H9 (cell line): ENCODE measurements at regions not wholly inside any gene's neighbourhood (a gene's known extent, or its start where the extent isn't known, plus 50 kb on each side); places are given as distances from the start of the nearest gene placed in this dataset.

Experiments used
- DNase-seq: peaks from one replicate; pipeline ENCODE4 v3.0.0-alpha.2; 2017
- H2AFZ ChIP-seq: one replicate; pipeline ENCODE4 v1.6.1; 2013; ENCODE audit warnings: mild to moderate bottlenecking, low read length, control low read depth, moderate library complexity
- H2AK5ac ChIP-seq: 2 replicates; pipeline ENCODE4 v1.6.1; 2013; ENCODE audit warnings: low read length, control low read depth, mixed read lengths; ENCODE audit not compliant: insufficient read length
- H2BK120ac ChIP-seq: one replicate; pipeline ENCODE4 v1.6.1; 2013; ENCODE audit warnings: low read depth, mild to moderate bottlenecking, low read length, control low read depth, inconsistent platforms; ENCODE audit not compliant: poor library complexity, severe bottlenecking
- H2BK12ac ChIP-seq: 2 replicates; pipeline ENCODE4 v1.6.1; 2013; ENCODE audit warnings: low read length, control low read depth, mixed read lengths, low read depth; ENCODE audit not compliant: insufficient read length
- H2BK15ac ChIP-seq: 2 replicates; pipeline ENCODE4 v1.6.1; 2013; ENCODE audit warnings: low read depth, low read length, control low read depth
- H2BK20ac ChIP-seq: one replicate; pipeline ENCODE4 v1.6.1; 2013; ENCODE audit warnings: low read depth, mild to moderate bottlenecking, low read length, control low read depth, inconsistent platforms; ENCODE audit not compliant: poor library complexity, severe bottlenecking
- H2BK5ac ChIP-seq: 2 replicates; pipeline ENCODE4 v1.6.1; 2013; ENCODE audit warnings: low read length, control low read depth, mixed read lengths; ENCODE audit not compliant: insufficient read length
- H3K14ac ChIP-seq: 2 replicates; pipeline ENCODE4 v1.6.1; 2013; ENCODE audit warnings: low read length, control low read depth; ENCODE audit not compliant: insufficient read depth
- H3K18ac ChIP-seq: 2 replicates; pipeline ENCODE4 v1.6.1; 2013; ENCODE audit warnings: low read depth, mild to moderate bottlenecking, mixed read lengths, low read length, control low read depth; ENCODE audit not compliant: insufficient read length
- H3K23ac ChIP-seq: 2 replicates; pipeline ENCODE4 v1.6.1; 2013; ENCODE audit warnings: low read length, control low read depth, mixed read lengths, low read depth; ENCODE audit not compliant: insufficient read length
- H3K23me2 ChIP-seq: 2 replicates; pipeline ENCODE4 v1.6.1; 2013; ENCODE audit warnings: low read depth, mild to moderate bottlenecking, mixed read lengths, low read length, control low read depth; ENCODE audit not compliant: insufficient read length, poor library complexity, severe bottlenecking
- H3K27ac ChIP-seq: 2 replicates; pipeline ENCODE4 v1.5.1; 2013; ENCODE audit warnings: low read length, control low read depth, mixed read lengths, low read depth; ENCODE audit not compliant: insufficient read length
- H3K27me3 ChIP-seq: 2 replicates; pipeline ENCODE4 v1.6.1; 2013; ENCODE audit warnings: low read length, control low read depth, inconsistent platforms; ENCODE audit not compliant: insufficient read depth
- H3K4ac ChIP-seq: 2 replicates; pipeline ENCODE4 v1.6.1; 2013; ENCODE audit warnings: low read depth, mild to moderate bottlenecking, control low read depth, inconsistent platforms, low read length, moderate library complexity
- H3K4me1 ChIP-seq: 2 replicates; pipeline ENCODE4 v1.6.1; 2013; ENCODE audit warnings: low read length, control low read depth, inconsistent platforms; ENCODE audit not compliant: insufficient read depth
- H3K4me2 ChIP-seq: 2 replicates; pipeline ENCODE4 v1.6.1; 2013; ENCODE audit warnings: low read length, control low read depth, mixed read lengths; ENCODE audit not compliant: insufficient read length, insufficient read depth
- H3K56ac ChIP-seq: 2 replicates; pipeline ENCODE4 v1.6.1; 2013; ENCODE audit warnings: low read depth, mild to moderate bottlenecking, mixed read lengths, low read length, control low read depth; ENCODE audit not compliant: insufficient read length
- H3K79me1 ChIP-seq: 2 replicates; pipeline ENCODE4 v1.6.1; 2013; ENCODE audit warnings: low read depth, mild to moderate bottlenecking, moderate library complexity, low read length, control low read depth, inconsistent platforms; ENCODE audit not compliant: insufficient read depth, poor library complexity, severe bottlenecking
- H3K79me2 ChIP-seq: 2 replicates; pipeline ENCODE4 v1.6.1; 2013; ENCODE audit warnings: low read length, control low read depth, inconsistent platforms; ENCODE audit not compliant: insufficient read depth
- H3K9ac ChIP-seq: 2 replicates; pipeline ENCODE4 v1.6.1; 2013; ENCODE audit warnings: low read length, control low read depth, mixed read lengths; ENCODE audit not compliant: insufficient read length; ENCODE audit errors: extremely low read depth
- H3K9me3 ChIP-seq: one replicate; pipeline ENCODE4 v1.6.1; 2013; ENCODE audit warnings: low read depth, low read length, inconsistent platforms; ENCODE audit not compliant: control insufficient read depth
- H3T11ph ChIP-seq: one replicate; pipeline ENCODE4 v1.6.1; 2013; ENCODE audit warnings: mild to moderate bottlenecking, low read length, control low read depth, inconsistent platforms
- H4K20me1 ChIP-seq: one replicate; pipeline ENCODE4 v1.6.1; 2013; ENCODE audit not compliant: control insufficient read depth, insufficient read length, insufficient read depth
- H4K5ac ChIP-seq: 2 replicates; pipeline ENCODE4 v1.6.1; 2013; ENCODE audit warnings: low read depth, mild to moderate bottlenecking, mixed read lengths, low read length, control low read depth; ENCODE audit not compliant: insufficient read length
- H4K8ac ChIP-seq: replicated peaks from 2 replicates; pipeline ENCODE4 v1.6.1; 2013; ENCODE audit warnings: low read length, control low read depth, mixed read lengths, low read depth; ENCODE audit not compliant: insufficient read length
- H4K91ac ChIP-seq: 2 replicates; pipeline ENCODE4 v1.6.1; 2013; ENCODE audit warnings: low read depth, mild to moderate bottlenecking, moderate library complexity, mixed read lengths, low read length, control low read depth; ENCODE audit not compliant: insufficient read length
- H3K27ac Mint-ChIP-seq, 3 experiments: 2 replicates in 2 of 3; 3 replicates in 1 of 3; pipeline ENCODE4 v1.8.0; 2020 to 2021; ENCODE audit warnings: mixed read lengths in 3 of 3, mild to moderate bottlenecking in 1 of 3, moderate library complexity in 1 of 3
- H3K27me3 Mint-ChIP-seq: 2 replicates; pipeline ENCODE4 v1.8.0; 2021; ENCODE audit warnings: low read depth, mild to moderate bottlenecking, moderate library complexity, mixed read lengths
- H3K36me3 Mint-ChIP-seq, 3 experiments: 2 replicates in 2 of 3; 3 replicates in 1 of 3; pipeline ENCODE4 v1.8.0; 2020 to 2021; ENCODE audit warnings: low read depth in 3 of 3, mixed read lengths in 3 of 3; ENCODE audit not compliant: insufficient read depth in 1 of 3
- H3K4me1 Mint-ChIP-seq, 2 experiments: 2 replicates each; pipeline ENCODE4 v1.8.0; 2020; ENCODE audit warnings: mixed read lengths in 2 of 2
- H3K4me3 Mint-ChIP-seq, 2 experiments: 2 replicates in 1 of 2; 3 replicates in 1 of 2; pipeline ENCODE4 v1.8.0; 2020 to 2021; ENCODE audit warnings: mild to moderate bottlenecking in 2 of 2, mixed read lengths in 2 of 2, moderate library complexity in 1 of 2
- H3K9me3 Mint-ChIP-seq, 2 experiments: 2 replicates in 1 of 2; 3 replicates in 1 of 2; pipeline ENCODE4 v1.8.0; 2020; ENCODE audit warnings: mild to moderate bottlenecking in 2 of 2, mixed read lengths in 2 of 2, moderate library complexity in 1 of 2
- CTCF ChIP-seq: fragments of 200-600 bp; sonication (generic); conservative IDR thresholded peaks from 3 replicates; pipeline ENCODE4 v1.8.0; 2021; ENCODE audit warnings: antibody characterized with exemption, mild to moderate bottlenecking
- WGBS: extraction: QIAGEN DNeasy Blood & Tissue Kit; methylation state at CpG from one replicate; pipeline ENCODE4 v1.1.7; 2013; ENCODE audit warnings: missing lambda C conversion rate, low lambda C conversion rate, mixed read lengths; ENCODE audit not compliant: insufficient read length; ENCODE audit errors: extremely low coverage; 5-methylcytosine and 5-hydroxymethylcytosine counted together

GRCh38 chr5:155285706-155286105, 272.2 kb downstream of the KIF4B start:
- WGBS, result no CpG with 5 or more reads among the region's 1 CpG
- H3K79me2 ChIP-seq, result no peaks in the 10 kb centered on the region
- no peak overlapping the region for H4K8ac ChIP-seq
- no peak overlapping the region for H4K91ac ChIP-seq
- H2BK20ac ChIP-seq, result no peak overlapping the region
- H3K18ac ChIP-seq, result no peak overlapping the region
- no peaks in the 10 kb centered on the region for H3K79me1 ChIP-seq
- no peak overlapping the region for H2BK5ac ChIP-seq
- no peak overlapping the region for H3K4me2 ChIP-seq
- no peaks in the 10 kb centered on the region for H4K20me1 ChIP-seq
- H2AFZ ChIP-seq, result no peak overlapping the region
- H3K23ac ChIP-seq, result no peak overlapping the region
- no peak overlapping the region for H3K4me3 Mint-ChIP-seq
- H3K36me3 Mint-ChIP-seq, result no peaks in the 10 kb centered on the region
- no peaks in the 10 kb centered on the region for H3K9me3 ChIP-seq
- no peak overlapping the region for H4K5ac ChIP-seq
- H3K4me1 ChIP-seq, result peaks cover 8% of the 10 kb centered on the region; the same call in 1 of the 2 replicates
- no peak overlapping the region for H3K4ac ChIP-seq
- H3K56ac ChIP-seq, result no peak overlapping the region
- H2BK120ac ChIP-seq, result no peak overlapping the region
- 0 out of 7 replicates have a peak overlapping the region, but pooled peaks of 1 of the 3 experiments have one; percentile 9 for H3K27ac Mint-ChIP-seq
- H3K23me2 ChIP-seq, result no peaks in the 10 kb centered on the region
- no peak for TF ChIP-seq CTCF
- H3K9ac ChIP-seq, result no peak overlapping the region
- H3K14ac ChIP-seq, result no peak overlapping the region
- H3K4me1 Mint-ChIP-seq, result peaks cover 12 to 15% of the 10 kb centered on the region in 2 experiments
- no peak overlapping the region for H2AK5ac ChIP-seq
- no peak overlapping the region for H3T11ph ChIP-seq
- no peak overlapping the region for H2BK12ac ChIP-seq
- no peaks in the 10 kb centered on the region for H3K9me3 Mint-ChIP-seq
- DNase-seq, result no peak
- H3K27ac ChIP-seq, result no peak overlapping the region
- no peaks in the 10 kb centered on the region for H3K27me3 Mint-ChIP-seq
- H3K27me3 ChIP-seq, result no peaks in the 10 kb centered on the region
- no peak overlapping the region for H2BK15ac ChIP-seq
